Testis (tissue), 2 donors: ENCODE measurements at regions not wholly inside any gene's neighbourhood (a gene's known extent, or its start where the extent isn't known, plus 50 kb on each side); places are given as distances from the start of the nearest gene placed in this dataset.

Experiments
- DNase-seq: peaks from one replicate; pipeline ENCODE4 v3.0.0-alpha.2; 2019
- H3K27ac ChIP-seq, 2 donors: fragments of 200-600 bp; sonication (generic); one replicate each; pipeline ENCODE4 v1.5.1; 2019
- H3K27me3 ChIP-seq: fragments of 200-600 bp; sonication (generic); one replicate; pipeline ENCODE4 v1.5.1; 2019
- H3K36me3 ChIP-seq: fragments of 200-600 bp; sonication (generic); one replicate; pipeline ENCODE4 v1.5.1; 2017; ENCODE audit warnings: low read depth; ENCODE audit errors: missing control alignments
- H3K4me1 ChIP-seq: fragments of 200-600 bp; sonication (generic); one replicate; pipeline ENCODE4 v1.5.1; 2019
- H3K4me3 ChIP-seq, 2 donors: fragments of 200-600 bp; sonication (generic); one replicate each; pipeline ENCODE4 v1.5.1; 2017 to 2019
- H3K9me3 ChIP-seq: fragments of 200-600 bp; sonication (generic); one replicate; pipeline ENCODE4 v1.5.1; 2017
- CTCF ChIP-seq, 3 experiments: fragments of 450-650 bp in 2 of 3; fragments of 200-600 bp in 1 of 3; sonication (generic) in 1 of 3; IDR thresholded peaks; one replicate each; pipeline ENCODE4 v1.5.1; 2016 to 2019; ENCODE audit warnings: antibody characterized with exemption in 3 of 3, mild to moderate bottlenecking in 2 of 3, moderate library complexity in 1 of 3
- POLR2A ChIP-seq: fragments of 450-650 bp; IDR thresholded peaks from one replicate; pipeline ENCODE4 v1.6.1; 2017; ENCODE audit warnings: antibody characterized with exemption, mild to moderate bottlenecking, moderate library complexity
- WGBS, 2 donors: methylation state at CpG; one replicate each; pipeline ENCODE4 v1.1.5; 2018; 5-methylcytosine and 5-hydroxymethylcytosine counted together
- intact Hi-C: fragments of 100-400 bp; cut with DNase I; formaldehyde crosslinking; loops from one replicate; pipeline ENCODE4 v1.15.1; 2023; ENCODE audit warnings: low total_unique reads

GRCh38 chr22:49641770-49642313 is 185.8 kb downstream of the BRD1 start:
- DNase-seq, result no peak
- 91 to 94% methylated on average over 5 to 12 of the region's 12 CpGs for WGBS, 2 donors

GRCh38 chr22:49640366-49641095 is 187.1 kb downstream of the BRD1 start:
- Histone ChIP-seq H3K4me1 (no peaks in the 10 kb centered on the region), H3K27me3 (no peaks in the 10 kb centered on the region), H3K4me3 (no peak overlapping the region), H3K27ac (no peak overlapping the region), H3K36me3 (no peaks in the 10 kb centered on the region), H3K9me3 (no peaks in the 10 kb centered on the region)
- DNase-seq, result no peak
- intact Hi-C loops, result no loop called here
- 79 to 91% methylated on average over 10 to 17 of the region's 26 CpGs for WGBS, 2 donors
- no peak for TF ChIP-seq CTCF (IDR thresholded peaks at IDR 0.05)
- TF ChIP-seq POLR2A, result no peak

More at GRCh38 chr22:49641770-49642313, 185.8 kb downstream of the BRD1 start:
- Histone ChIP-seq H3K36me3 (no peaks in the 10 kb centered on the region), H3K4me1 (no peaks in the 10 kb centered on the region), H3K9me3 (no peaks in the 10 kb centered on the region), H3K27ac (no peak overlapping the region), H3K4me3 (no peak overlapping the region), H3K27me3 (no peaks in the 10 kb centered on the region)
- TF ChIP-seq POLR2A (no peak), CTCF (IDR thresholded peaks at IDR 0.05) (no peak)
- intact Hi-C loops, result no loop called here

- 86 to 88% methylated on average over 7 to 12 of the region's 12 CpGs for WGBS, 2 donors
- intact Hi-C loops, result no loop called here
- DNase-seq, result no peak
Observed at GRCh38 chr22:49639956-49640355, 187.7 kb downstream of the BRD1 start.

GRCh38 chr22:49638788-49639187 is 188.9 kb downstream of the BRD1 start:
- DNase-seq, result peak; percentile 40
- TF ChIP-seq POLR2A (no peak), CTCF (IDR thresholded peaks at IDR 0.05) (no peak)
- Histone ChIP-seq H3K27me3 (no peaks in the 10 kb centered on the region), H3K36me3 (no peaks in the 10 kb centered on the region), H3K4me1 (peaks cover 8% of the 10 kb centered on the region), H3K27ac (no peak overlapping the region), H3K4me3 (no peak overlapping the region), H3K9me3 (no peaks in the 10 kb centered on the region)
- 69 to 75% methylated on average over 18 of the region's 18 CpGs for WGBS, 2 donors
- intact Hi-C loops, result no loop called here

More at GRCh38 chr22:49639956-49640355, 187.7 kb downstream of the BRD1 start:
- H3K27me3 ChIP-seq, result no peaks in the 10 kb centered on the region
- H3K36me3 ChIP-seq, result no peaks in the 10 kb centered on the region
- no peaks in the 10 kb centered on the region for H3K9me3 ChIP-seq
- no peak for TF ChIP-seq CTCF (IDR thresholded peaks at IDR 0.05)
- TF ChIP-seq POLR2A, result no peak
- H3K4me3 ChIP-seq, result no peak overlapping the region
- no peak overlapping the region for H3K27ac ChIP-seq
- no peaks in the 10 kb centered on the region for H3K4me1 ChIP-seq

- intact Hi-C loops, result no loop called here
- Histone ChIP-seq H3K4me1 (peaks cover 8% of the 10 kb centered on the region), H3K27ac (no peak overlapping the region), H3K36me3 (no peaks in the 10 kb centered on the region), H3K4me3 (no peak overlapping the region), H3K27me3 (no peaks in the 10 kb centered on the region), H3K9me3 (no peaks in the 10 kb centered on the region)
- no peak for DNase-seq
- TF ChIP-seq POLR2A, result no peak
- TF ChIP-seq CTCF (IDR thresholded peaks at IDR 0.05), result no peak
- WGBS, 2 donors, result 94 to 96% methylated on average over 17 of the region's 17 CpGs
Observed at GRCh38 chr22:49638001-49638400, 189.7 kb downstream of the BRD1 start.
